SKM-1 treated with dmso at 0.1 percent for 144 hours (cell line): ENCODE measurements at regions not wholly inside any gene's neighbourhood (a gene's known extent, or its start where the extent isn't known, plus 50 kb on each side); places are given as distances from the start of the nearest gene placed in this dataset.

Experiments
- DNase-seq: peaks from one replicate; lab custom pipeline; 2025; ENCODE audit not compliant: unreplicated experiment; lab: John Stamatoyannopoulos, UW

DNA sequence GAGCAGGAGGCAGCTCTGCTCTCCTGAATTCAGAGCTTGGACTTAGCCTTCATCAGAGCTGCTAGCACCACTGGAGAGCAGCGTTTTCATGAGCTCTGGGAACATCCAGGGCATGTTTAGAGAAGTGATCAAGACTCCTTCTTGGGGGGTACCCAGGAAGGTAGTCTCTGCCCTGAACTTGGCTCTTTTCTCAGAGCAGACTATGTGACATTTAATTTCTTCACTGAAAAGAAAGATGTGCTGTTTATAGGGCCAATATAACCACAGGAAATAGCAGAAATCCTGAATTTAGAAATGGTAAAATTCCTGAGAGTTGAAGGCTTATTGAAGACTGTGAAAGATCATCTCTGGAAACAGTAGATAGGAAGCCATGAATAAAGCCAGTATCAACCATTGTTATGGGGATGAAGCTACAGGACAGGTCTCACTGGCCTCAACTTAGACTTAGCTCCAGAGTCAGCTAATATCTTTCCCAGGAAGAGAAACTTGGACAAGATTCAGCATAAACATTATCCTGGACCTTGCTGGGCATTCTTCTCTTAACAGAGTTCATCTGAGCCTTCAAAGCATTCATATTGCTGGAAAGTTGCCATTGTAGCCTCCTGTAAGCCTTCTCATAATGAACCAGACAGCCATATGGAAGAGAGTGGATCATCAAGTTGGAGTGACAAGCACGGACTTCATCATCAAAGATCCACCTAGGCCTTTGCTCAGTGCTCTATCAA, 386.6 kb upstream of the THBS1 start:
- DNase-seq = no peak

DNA sequence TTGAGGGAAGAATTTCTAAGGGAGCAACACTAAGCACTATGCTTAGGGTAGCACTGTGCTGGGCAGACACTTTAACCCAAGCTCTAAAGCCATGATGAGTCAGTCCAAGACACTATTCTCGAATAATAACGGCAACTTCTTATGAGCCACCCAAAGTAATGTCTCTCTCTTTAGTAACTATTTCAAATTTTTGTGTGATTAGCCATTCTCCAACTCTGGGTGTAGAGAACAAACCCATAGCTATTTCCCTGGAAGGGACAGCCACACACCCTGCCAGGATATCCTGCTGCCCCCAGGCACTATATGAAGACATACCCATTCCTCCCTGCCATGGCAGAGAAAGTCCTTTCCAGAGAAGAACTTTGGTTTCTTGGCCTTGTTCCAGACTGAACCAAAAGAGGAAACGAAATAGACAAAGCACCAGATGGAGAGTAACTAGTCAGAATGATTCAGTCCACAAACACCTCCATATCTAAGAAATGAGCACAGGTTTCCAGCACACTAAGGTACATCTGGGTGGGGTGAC, 384.9 kb upstream of the THBS1 start:
- DNase-seq = no peak

DNA sequence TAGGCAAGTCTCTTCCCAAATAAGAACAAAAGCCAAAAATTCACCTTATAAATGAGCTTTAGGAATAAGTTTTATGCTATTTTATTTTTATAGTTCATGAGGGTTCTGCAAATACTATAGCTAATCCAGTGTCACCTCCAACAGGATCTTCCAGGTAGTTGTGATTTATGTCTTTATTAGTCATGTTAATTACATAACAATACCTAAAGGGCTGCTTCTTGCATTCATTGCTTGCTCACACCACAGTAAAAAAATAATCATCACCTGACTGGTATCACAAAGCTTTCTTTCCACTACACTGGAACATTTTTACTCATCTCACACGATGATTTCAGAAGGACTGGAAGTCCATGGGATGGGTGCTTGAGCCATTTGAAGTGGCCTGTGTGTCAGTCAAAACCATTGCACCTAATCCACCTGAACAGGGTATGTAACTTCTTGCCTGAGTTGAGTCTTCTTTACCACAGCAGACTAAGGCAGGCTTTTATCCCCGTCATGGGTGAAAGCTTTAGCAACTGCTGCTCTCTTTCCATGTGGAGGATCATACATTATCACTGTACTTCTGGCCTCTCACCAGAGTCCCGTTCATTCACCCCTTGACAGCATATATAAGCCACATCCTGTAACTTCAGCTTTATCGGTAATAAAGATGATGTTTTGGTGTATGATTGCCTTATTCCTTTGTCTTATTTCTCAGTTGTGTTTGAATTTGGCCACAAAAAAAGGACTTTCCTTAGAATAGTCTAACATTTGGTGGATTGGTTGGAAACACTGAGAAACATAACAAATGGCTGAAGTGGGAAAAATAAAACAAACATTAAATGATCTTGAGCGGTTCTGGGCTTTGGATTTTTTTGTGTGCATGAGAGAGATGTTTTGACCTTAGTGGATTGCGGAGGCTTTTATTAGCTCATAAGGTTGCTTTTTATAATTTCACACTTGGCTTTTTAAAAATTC, 382.6 kb upstream of the THBS1 start:
- DNase-seq = no peak

DNA sequence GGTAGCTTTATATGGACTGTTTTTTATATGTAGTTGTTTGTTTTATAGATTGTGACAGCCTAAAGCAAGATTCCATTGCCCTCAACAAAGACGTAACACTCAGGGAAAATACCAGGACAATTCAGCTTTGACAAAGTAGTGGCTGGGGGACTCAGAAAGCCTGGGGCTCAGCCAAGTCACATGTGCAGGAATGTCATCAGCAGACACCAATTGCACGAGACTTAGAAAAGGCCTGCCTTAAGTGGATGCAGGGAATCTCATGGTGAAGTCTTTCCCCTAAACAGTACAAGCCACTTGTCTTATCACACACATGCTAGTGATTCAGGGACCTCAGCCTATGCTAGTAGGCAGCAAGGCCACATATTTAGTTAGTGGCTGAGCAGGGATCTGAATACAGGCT, 381.8 kb upstream of the THBS1 start:
- DNase-seq = no peak

DNA sequence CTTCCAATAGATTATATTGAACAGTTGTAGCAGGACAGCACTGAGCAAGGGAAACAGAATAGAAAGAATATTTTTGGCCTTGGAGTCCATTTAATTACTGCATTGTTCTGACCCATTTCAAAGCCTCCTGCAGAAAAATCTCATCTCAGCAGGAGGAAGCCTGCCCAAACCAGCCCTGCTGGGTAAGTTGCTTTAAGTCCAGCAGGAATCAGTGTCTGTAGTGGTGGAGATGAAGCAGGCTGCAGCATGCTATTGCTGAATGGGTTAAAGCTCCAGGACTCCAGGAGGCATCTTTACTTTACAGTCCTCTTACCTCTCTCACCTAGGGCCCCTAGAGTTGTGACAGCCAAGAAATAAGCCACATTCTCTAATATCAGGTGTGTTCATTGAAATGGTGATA, 380.3 kb upstream of the THBS1 start:
- no peak for DNase-seq

DNA sequence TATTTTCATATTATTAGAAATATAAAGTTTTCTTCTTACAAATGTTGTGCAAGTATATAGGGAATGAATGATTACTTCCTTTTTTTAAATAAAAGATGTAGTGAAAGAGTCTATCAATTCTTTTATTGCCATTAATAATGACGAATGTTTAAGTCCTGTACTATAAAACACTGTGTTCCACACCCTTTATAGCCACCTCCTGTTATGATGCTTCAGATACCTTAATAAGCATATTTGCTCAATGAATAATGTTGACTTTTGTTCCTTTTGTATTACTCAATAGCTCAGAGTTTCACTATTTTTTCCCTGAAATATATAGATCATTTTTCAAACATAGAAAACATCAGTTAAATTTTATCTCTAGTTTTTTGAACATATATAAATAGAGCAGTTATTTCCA, 378.2 kb upstream of the THBS1 start:
- no peak for DNase-seq

DNA sequence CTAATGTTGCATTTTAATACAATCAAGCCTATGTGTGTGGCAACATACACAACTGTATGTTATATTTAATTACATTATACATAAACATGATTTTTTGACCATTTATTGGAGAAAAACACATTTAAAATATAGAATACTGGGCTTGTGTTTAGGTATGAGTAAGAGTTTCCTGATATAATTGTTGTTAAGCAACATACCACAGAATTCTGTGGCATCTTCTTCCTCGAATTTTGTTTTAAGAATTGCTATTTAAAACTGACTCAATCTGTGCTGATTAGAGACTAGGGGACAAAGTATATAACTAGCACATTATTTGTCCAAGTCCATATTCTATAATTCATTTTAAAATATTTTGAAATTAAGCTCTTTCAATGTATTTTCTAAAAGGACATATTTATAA, 376.8 kb upstream of the THBS1 start:
- no peak for DNase-seq

DNA sequence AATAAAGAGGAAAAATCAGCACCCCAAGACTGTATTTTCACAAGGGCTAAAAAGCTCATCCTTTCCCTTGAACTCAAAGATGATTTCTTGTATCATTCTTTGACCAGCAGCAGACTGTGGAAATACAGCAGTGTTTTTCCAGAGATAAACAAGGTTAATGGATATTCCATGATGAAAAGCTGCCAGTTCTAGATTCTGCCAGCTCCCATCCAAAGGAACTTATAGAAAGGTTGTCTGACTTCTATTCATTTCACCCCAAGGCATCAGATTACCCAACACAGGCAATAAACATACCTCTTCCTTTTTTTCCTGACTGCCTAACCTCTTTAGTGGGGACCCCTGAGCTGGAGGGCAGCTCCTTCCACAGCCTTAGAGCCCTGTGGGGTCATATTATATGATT, 375.8 kb upstream of the THBS1 start:
- no peak for DNase-seq

DNA sequence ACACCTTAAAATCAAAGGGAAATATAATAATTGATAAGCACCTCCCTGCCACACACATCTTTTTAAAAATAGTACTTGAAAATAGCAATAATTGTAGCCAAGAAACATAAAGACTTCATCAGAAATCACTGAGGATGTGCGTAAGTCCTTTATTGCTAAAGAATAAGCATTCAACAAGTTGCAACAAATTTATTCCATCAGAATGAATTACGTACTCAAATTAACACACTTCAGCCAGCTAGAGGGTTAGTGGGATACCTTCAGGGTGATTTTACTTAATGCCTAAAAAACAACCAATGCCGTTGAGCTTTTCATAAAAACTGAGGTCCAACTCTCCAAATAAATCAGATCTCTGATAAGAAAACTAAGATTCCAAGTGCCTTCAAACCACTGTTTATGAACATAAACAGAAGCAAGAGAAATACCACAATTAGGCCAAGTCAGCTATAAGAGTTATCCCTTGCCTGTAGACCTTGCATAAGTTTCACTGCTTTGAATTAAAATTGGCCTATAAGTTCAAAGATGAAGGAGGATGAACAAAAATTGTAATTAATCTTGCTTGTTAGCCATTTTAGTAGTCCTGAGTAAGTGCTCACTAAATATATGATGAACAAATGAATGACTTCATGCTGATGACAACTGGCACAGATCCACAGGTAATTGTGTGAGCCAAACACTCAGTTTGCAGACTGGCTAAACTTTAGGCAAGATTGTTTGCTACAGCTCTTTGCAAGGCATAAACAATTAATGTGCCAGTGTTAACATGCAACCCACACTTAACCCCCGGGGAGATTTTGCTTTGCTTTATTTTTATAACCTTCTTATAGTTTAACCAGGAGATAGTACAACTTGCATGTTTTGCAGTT, 375.1 kb upstream of the THBS1 start:
- DNase-seq = no peak

DNA sequence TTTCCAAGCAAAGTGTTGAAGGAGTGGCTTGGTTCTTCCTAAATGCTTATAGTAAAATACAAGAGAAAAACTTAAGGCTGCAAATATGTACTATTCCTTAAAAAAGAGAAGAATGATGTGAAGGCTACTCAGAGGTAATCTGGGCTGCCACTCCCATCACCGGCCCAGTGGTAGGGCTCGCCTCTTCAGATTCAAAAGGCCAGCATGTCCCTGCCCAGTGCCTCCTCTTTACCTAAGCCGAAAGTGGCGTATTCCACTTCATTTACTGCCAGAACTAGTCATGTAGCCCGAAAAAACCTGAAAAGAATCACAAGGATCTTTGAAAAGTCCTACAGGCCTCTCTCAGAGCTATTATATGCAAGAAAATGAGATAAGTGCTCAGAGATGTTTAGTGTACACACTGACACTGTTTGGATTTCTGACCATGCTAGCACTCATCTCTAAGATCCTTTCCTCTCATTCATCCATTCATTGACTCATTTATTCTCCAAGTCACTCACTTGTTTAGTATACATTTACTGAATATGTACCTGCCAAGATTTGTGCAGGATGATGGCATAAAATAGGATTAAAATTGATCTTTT, 373.3 kb upstream of the THBS1 start:
- no peak for DNase-seq

DNA sequence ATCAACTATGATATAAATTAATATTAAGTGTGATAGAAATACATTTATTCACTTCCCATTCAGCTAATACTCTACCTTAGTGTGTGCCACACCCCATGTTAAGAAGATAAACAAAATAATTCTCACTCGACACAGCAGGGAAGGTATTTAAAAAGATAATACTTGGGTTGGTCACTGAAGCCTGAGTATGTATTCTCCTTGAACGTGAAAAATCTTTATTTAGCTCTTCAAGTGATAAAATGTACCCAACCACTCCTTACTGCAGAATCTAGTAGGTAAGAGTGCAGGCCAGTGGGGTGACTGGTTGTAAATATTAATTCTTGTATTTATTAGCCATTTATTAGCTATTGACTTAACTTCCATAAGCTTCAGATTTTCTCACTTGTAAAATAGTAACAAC, 372.7 kb upstream of the THBS1 start:
- DNase-seq = no peak

DNA sequence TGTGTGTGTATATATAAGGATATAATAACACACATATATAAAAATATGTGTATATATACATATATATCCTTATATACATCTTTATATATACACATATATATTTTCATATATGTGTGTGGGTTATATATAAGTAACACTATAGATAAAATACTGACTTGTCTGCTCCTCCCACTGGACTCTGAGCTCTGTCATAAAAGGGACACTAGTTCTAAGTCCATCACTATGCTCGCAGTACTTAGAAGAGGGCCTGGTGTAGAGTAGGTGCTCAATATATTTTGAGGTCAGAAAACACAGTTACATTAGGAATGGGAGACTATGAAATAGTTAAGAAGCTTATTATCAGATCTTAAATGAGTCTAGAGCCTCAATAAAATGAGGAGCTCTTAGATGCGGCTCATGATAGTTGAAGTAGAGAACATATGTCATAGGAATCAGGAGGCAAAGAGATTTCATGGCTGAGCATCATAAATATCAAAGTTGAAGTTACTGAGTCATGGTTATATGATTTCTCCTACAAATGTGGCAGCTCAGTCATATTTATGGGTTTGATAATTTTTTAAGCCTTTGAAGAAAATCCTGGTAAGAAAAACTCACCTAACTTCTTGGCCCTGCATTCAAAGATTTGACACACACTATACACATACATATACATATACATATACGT, 371.2 kb upstream of the THBS1 start:
- DNase-seq = no peak

DNA sequence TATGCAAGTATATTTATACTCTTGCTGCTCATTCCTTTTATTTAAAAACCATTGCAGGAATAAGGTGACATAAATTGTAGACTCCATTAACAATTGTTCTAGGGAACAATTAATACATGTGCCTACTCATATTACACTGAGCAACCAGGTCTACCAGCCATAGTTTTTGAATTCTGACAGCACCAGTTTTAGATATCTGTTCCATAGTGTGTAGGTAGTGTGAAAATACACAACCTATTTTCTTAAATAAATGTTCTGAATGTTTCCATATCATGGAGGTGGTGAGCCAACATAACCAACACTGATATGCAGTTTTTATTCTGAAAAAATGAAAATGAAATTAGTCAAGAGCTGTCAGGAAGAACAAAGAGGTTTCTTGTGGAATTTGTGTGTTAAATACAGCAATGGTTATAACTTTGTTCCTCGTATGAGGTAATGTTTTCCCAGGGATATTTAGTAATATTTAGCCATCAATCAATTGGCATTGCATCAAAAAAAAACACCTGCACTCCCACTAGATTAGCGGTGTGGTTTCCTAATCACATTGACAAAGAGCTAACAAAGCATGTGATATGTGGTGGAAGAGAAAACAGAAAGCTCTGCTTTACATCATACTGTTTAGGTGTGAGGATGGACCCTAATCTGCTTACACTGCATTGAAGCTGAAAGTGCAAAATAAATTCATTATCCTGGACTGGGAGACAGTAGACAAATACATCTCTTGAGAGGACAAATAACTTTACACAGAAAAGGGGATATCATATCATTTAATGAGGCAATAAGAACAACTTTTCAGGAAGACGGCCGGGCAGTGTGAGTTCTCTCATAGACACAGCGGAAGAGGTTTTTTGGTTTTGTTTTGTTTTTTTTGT, 369.5 kb upstream of the THBS1 start:
- DNase-seq = no peak

DNA sequence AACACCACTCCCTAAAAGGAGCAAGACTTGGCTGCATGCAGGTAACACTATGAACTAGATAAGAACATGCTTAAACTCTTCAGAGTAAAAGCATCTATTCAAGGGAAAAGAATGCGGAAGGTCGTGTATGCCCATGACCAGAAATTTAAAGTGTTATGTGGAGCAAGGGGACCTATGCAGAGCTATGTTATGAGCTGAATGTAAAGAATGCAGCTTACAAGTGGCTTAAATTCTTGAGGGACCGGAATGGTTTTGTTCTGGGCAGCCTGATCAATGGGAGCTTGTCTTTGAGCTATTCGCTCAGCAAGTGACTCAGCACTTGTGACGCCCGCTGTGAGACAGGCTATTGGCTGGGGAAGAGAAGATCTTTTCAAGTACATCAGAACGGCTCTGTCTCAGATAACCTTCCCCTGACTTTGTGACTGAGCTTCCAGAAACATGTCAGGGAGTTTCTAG, 367.5 kb upstream of the THBS1 start:
- no peak for DNase-seq

DNA sequence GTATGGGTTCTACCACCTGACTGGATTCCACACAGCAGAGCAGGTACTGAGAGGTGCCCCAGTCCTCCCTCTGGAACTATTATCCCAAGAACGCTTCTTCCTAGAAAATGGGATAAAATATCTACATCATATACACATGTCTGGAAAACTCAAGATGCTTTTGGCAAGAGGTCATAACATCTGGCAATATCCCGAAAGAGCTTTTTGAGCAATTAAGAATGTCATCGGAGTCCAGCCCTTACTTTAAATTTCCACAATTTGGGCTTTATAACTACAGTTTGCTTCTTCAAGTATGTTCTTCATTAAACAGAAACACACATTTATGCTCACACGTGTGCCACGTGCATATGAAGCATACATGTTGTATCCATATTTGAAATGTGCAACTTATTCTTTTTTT, 365.9 kb upstream of the THBS1 start:
- no peak for DNase-seq

DNA sequence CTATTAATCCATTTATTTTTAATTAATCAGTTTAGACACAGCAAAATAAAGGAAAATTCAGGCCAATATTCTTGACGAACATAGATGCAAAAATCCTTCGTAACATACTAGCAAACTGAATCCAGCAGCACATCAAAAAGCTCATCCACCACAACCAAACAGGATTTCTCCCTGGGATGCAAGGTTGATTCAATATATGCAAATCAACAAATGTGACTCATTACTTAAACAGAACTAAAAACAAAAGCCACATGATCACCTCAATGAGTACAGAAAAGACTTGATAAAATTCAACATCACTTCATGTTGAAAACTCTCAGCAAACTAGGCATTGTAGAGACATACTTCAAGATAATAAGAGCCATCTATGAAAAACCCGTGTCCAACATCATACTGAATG, 364.1 kb upstream of the THBS1 start:
- DNase-seq = no peak

DNA sequence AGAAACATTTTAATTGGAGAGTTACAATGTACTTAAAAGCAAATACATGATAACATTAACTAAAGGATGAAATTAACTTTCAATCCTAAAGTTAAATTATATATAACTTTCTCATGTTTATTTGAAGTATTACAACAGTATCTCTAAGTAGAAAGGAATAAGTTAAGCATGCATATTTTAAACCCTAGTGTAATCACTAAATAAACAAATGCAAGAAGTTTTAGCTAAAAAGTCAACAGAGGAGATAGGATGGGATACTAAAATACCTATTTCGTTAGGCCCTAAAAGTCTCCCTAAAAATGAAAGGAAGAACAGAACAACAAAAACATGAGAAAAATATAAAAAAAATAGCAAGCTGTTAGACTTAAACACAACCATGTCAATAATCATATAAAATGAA, 361.3 kb upstream of the THBS1 start:
- DNase-seq = no peak

DNA sequence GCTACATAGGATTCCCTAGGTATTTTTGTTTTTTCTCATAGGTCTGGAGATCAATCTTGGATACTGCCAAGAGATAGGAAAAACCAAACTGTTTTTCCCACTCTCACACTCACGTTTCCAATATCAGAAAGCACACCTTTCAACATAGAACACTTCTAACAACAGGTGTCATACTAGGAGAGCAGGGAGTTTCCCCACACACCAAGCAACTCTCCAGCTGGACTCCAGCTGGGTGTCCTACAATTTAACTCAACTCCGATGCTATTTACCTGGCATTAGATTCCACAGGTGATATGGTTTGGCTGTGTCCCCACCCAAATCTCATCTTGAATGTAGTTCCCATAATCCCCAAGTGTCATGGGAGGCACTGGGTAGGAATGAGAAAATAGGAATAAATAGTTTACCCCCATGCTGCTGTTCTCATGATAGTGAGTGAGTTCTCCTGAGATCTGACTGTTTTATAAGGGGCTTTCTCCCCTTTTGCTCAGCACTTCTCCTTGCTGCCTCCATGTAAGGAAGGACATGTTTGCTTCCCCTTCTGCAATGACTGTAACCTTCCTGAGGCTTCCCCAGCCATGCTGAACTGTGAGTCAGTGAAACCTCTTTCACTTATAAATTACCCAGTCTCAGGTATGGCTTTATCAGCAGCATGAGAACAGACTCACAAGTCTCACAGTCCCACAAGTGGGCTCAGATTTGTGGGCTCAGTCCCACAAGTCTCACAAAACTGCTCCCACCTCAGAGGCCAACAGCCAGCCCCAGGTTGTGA, 354.5 kb upstream of the THBS1 start:
- no peak for DNase-seq

DNA sequence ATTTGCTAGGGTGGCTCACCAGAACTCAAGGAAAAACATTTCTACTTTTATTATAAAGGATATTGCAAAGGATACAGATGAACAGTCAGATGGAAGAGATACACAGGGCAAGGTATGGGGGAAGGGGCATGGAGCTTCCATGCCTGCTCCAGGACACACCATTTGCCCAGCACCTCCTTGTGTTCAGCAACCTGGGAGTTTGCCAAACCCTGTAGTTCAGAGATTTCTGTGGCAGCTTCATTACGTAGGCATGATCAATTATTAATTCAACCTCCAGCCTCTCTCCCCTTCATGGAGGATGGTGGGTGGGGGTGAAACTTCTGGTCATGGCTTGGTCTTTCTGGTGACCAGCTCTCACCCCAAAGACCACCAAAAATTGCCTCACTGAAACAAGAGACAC, 353.9 kb upstream of the THBS1 start:
- no peak for DNase-seq
